ENCODE measurements at regions not wholly inside any gene's neighbourhood (a gene's known extent, or its start where the extent isn't known, plus 50 kb on each side); places are given as distances from the start of the nearest gene placed in this dataset.
A peak's percentile ranks its signal among the peaks of the same experiment; 100 is the strongest.
"Not testable (repeated sequence)": the region's sequence is repeated elsewhere in the genome, so short reads cannot be mapped to it uniquely, and the experiment has no call there.

GRCh38 chr2:116545286-116546068 is 1269.0 kb upstream of the DDX18 start (continued):
- TF ChIP-seq POLR2AphosphoS5 (IDR thresholded peaks at IDR 0.05; ENCODE audit: low read depth, low read length): no peak
- TF ChIP-seq CREB1 (IDR thresholded peaks at IDR 0.05): no peak

- H3K9ac ChIP-seq (replicated peaks in 1 of 4; ENCODE audit: extremely low read depth in 1 of 4, low read depth in 3 of 4, low read length in 3 of 4); H3K23me2 ChIP-seq (ENCODE audit: low read depth, low read length); H3K4ac ChIP-seq (replicated peaks; ENCODE audit: insufficient read length, low read depth, low read length); H3K18ac ChIP-seq (ENCODE audit: extremely low read depth, low read length); H3K4me2 ChIP-seq (ENCODE audit: insufficient read depth in 1 of 2, low read depth in 2 of 2, low read length in 2 of 2); H3K4me1 ChIP-seq (replicated peaks in 1 of 4; ENCODE audit: control insufficient read depth in 3 of 4, insufficient read depth in 4 of 4, low read length in 3 of 4); H4K20me1 ChIP-seq (replicated peaks in 1 of 2; ENCODE audit: control insufficient read depth in 1 of 2, insufficient read depth in 2 of 2, low read length in 2 of 2); H2BK5ac ChIP-seq (ENCODE audit: low read depth, low read length); H2BK20ac ChIP-seq (ENCODE audit: low read length); FAIRE-seq; H2BK15ac ChIP-seq (ENCODE audit: low read length); DNase-seq (ENCODE audit: low read depth in 1 of 2, low spot score in 2 of 2); H3K36me3 ChIP-seq (ENCODE audit: control insufficient read depth in 2 of 4, insufficient read depth in 4 of 4, low read length in 3 of 4); H2BK12ac ChIP-seq (ENCODE audit: low read depth, low read length); POLR2A ChIA-PET (ENCODE audit: partially characterized antibody); H3K4me3 ChIP-seq (ENCODE audit: extremely low read depth in 1 of 4, insufficient read depth in 2 of 4, low read depth in 3 of 4, low read length in 4 of 4); H3K79me1 ChIP-seq (ENCODE audit: low read depth, low read length); H3K9me3 ChIP-seq (ENCODE audit: insufficient read depth in 2 of 2, low read depth in 1 of 2, low read length in 1 of 2); H3K79me2 ChIP-seq (ENCODE audit: control insufficient read depth in 1 of 2, insufficient read depth in 2 of 2, low read length in 2 of 2); H3K27ac ChIP-seq (ENCODE audit: low read depth, low read length); H4K5ac ChIP-seq (ENCODE audit: insufficient read length, low read depth, low read length); H3K56ac ChIP-seq (replicated peaks; ENCODE audit: insufficient read length, low read depth, low read length); H4K91ac ChIP-seq (replicated peaks; ENCODE audit: insufficient read length, low read length); H3K14ac ChIP-seq (ENCODE audit: insufficient read length); H2BK120ac ChIP-seq (replicated peaks; ENCODE audit: low read depth, low read length); H2AK5ac ChIP-seq (ENCODE audit: low read depth, low read length); H3K27me3 ChIP-seq (replicated peaks in 1 of 4; ENCODE audit: control insufficient read depth in 3 of 4, extremely low read depth in 1 of 4, insufficient read depth in 3 of 4, low read length in 3 of 4); H3K23ac ChIP-seq (ENCODE audit: insufficient read length): not testable (repeated sequence)
- 85% methylated on average over 20 of the region's 20 CpGs; no CpG with 5 or more reads in 1 of the 2 experiments for WGBS, 2 experiments (ENCODE audit: extremely low coverage in 1 of 2, insufficient coverage in 1 of 2, insufficient read length in 1 of 2, insufficient replicate concordance in 2 of 2, low coverage in 1 of 2, low lambda C conversion rate in 2 of 2, missing lambda C conversion rate in 1 of 2)
- Histone ChIP-seq H2AFZ (ENCODE audit: low read length) (peak overlapping the region; percentile 85; the same call in 1 of the 2 replicates), H4K8ac (ENCODE audit: extremely low read depth, insufficient read depth, low read length) (0 out of 2 replicates have a peak overlapping the region, but pooled peaks have one; percentile 51)
- CTCF ChIA-PET (ENCODE audit: partially characterized antibody): interaction anchor here (0.9 to 1.7 kb wide), 2 partner anchors 11 to 17 kb away, joined by 3 to 5 read pairs; no protein-coding TSS in a partner anchor
Observed at GRCh38 chr2:116552738-116553419, 1261.6 kb upstream of the DDX18 start.

Data from H1 (cell line).